GM12892 (cell line): ENCODE measurements at regions not wholly inside any gene's neighbourhood (a gene's known extent, or its start where the extent isn't known, plus 50 kb on each side); places are given as distances from the start of the nearest gene placed in this dataset.

Source experiments
- DNase-seq: peaks from one replicate; pipeline ENCODE4 v3.0.0; 2011; ENCODE audit not compliant: insufficient read length
- FAIRE-seq: peaks from 2 replicates; lab custom pipeline; 2011; peaks lifted over from hg19 to GRCh38; lab: Jason Lieb, UNC
- POLR2A ChIP-seq: IDR thresholded peaks from 2 replicates; pipeline ENCODE4 v1.6.1; 2011; ENCODE audit warnings: low read depth, low read length, control low read depth
- POLR2AphosphoS5 ChIP-seq: IDR thresholded peaks from 2 replicates; pipeline ENCODE4 v1.6.1; 2011; ENCODE audit warnings: low read depth, low read length, control low read depth
- TAF1 ChIP-seq: IDR thresholded peaks from 2 replicates; pipeline ENCODE4 v1.6.1; 2011; ENCODE audit warnings: low read depth, mild to moderate bottlenecking, control low read depth, low read length, borderline replicate concordance

- FAIRE-seq = no peak
- no peak for DNase-seq
- TF ChIP-seq POLR2A = no peak
- TF ChIP-seq TAF1 = no peak
- TF ChIP-seq POLR2AphosphoS5 = no peak
Observed at GRCh38 chr4:60223208-60223923, 976.8 kb upstream of the ADGRL3 start.

GRCh38 chr4:60241866-60242265, 958.3 kb upstream of the ADGRL3 start:
- DNase-seq (no peak), FAIRE-seq (no peak)
- TF ChIP-seq TAF1 (no peak), POLR2AphosphoS5 (no peak), POLR2A (no peak)

DNA sequence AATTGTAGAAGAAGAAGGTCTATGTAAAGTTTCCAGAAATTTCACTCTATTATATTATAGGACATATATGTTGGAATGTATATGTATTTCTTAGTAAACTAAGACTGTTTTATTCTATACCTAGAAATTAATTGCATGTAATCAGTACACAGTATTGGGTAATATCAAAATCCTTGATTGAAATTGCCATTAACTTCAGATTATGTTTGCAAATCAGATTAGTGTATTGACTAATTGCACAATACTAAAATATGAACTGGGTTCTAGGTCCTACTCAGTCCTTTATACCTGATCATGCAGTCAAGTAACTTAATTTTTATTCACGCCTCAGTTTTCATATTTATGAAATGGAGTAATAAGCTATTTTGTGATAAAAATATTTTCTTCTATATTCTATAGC, 950.3 kb upstream of the ADGRL3 start:
- TF ChIP-seq POLR2A = no peak
- TF ChIP-seq TAF1 = no peak
- no peak for TF ChIP-seq POLR2AphosphoS5
- DNase-seq (no peak), FAIRE-seq (no peak)

GRCh38 chr4:60250657-60251056, 949.5 kb upstream of the ADGRL3 start:
- DNase-seq = no peak
- TF ChIP-seq TAF1 (no peak), POLR2A (no peak), POLR2AphosphoS5 (no peak)
- no peak for FAIRE-seq

DNA sequence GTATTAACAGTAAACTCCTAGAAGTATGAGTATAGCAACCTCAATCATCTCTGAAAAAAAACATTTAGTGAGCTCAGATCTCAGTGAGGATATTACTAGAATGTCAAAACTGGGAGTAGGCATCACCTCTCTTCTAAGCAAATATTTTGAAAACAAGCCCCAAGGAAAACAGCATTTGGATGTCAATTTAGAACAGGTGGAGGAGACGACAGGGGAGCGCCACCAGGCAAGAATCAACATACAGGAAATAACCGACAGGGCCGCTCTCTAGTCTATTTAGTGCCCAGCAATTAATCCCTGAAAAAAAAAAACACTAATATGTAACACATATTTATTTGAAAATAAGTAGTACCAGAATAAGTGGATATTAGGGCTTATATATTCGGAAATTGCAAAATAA, 940.3 kb upstream of the ADGRL3 start:
- TF ChIP-seq TAF1 = no peak
- TF ChIP-seq POLR2AphosphoS5 = no peak
- no peak for TF ChIP-seq POLR2A
- no peak for FAIRE-seq
- DNase-seq = no peak

DNA sequence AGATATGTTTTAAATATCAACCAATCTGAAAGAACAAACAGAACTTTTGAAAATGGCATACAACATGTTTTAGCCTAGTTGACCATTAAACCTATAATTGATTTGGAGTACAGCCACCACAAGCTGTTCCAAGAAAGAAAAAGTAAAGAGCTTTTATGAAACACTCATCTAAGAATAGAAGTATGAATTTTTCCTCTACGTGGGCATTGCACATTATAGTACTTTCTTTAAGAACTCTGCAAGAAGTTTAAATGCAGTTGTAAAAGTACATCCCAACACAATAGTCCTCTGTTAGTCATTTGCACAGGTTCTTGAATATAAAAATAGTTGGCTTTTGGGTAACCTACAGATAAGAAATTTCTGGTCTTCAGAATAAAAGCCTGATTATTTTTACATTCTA, 933.6 kb upstream of the ADGRL3 start:
- FAIRE-seq (no peak), DNase-seq (no peak)
- TF ChIP-seq POLR2A (no peak), POLR2AphosphoS5 (no peak), TAF1 (no peak)

DNA sequence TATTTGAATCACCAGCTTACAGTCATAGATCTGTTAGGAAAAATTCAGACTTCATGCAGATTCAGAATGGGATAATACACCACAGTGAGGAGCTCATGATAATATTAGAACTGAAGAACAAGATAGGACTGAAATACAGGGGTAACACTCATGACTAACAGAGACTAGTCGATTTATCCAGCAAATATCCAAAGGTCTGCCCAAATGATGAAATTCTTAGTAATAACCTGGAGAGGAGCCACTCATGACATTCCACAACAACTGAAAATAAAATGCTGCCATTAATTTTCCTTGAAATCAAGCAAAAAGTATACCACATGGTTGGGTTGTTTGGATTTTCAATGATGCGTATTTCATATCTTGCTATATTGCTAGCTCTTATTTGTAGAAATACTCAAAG, 903.7 kb upstream of the ADGRL3 start:
- TF ChIP-seq POLR2A (no peak), POLR2AphosphoS5 (no peak), TAF1 (no peak)
- DNase-seq (no peak), FAIRE-seq (no peak)

DNA sequence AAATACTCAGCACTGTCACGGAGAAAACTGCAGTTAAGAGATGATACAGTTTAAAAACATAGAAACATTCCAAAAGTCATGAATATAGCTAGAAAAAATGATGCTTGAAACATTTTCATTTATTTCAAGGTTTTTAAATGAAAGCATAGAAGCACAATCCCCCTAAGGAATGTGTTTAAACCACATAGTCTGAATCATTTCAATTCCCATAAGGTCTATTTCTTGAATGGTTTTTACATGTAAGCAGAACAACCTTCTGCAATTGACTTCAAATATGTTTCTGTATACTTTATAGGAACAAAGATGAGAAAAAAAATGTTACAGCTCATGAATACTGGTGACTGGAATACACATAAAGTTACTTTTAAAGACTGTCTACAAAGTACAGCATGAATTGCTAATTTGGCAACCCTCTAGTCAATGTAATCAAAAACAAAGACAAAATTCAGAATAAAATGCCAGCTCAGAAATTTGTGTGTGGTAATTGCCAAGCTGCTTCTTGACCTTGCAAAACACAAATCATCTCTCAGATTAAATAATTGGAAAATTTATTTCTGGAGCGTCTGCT, 886.4 kb upstream of the ADGRL3 start:
- DNase-seq = no peak
- TF ChIP-seq TAF1 = no peak
- TF ChIP-seq POLR2A = no peak
- no peak for TF ChIP-seq POLR2AphosphoS5
- FAIRE-seq = no peak

DNA sequence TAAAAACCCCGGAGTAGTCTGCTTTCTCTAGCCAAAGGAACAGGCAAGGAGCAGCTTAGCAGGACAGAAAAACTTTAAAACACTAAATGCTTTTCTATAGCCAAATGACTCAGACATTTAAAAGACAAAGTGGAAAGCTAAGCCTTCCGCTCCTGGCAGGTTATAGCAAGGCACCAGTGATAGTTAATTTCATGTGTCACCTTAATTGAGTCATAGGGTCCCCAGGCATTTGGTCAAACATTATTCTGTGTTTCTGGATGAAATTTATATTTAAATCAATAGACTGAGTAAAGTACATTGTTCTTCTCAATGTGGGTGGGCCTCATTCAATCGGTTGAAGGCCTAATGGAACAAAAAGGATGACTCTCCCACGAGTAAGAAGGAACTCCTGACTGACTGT, 885.7 kb upstream of the ADGRL3 start:
- FAIRE-seq = no peak
- DNase-seq = no peak
- TF ChIP-seq POLR2A = no peak
- TF ChIP-seq TAF1 = no peak
- no peak for TF ChIP-seq POLR2AphosphoS5

DNA sequence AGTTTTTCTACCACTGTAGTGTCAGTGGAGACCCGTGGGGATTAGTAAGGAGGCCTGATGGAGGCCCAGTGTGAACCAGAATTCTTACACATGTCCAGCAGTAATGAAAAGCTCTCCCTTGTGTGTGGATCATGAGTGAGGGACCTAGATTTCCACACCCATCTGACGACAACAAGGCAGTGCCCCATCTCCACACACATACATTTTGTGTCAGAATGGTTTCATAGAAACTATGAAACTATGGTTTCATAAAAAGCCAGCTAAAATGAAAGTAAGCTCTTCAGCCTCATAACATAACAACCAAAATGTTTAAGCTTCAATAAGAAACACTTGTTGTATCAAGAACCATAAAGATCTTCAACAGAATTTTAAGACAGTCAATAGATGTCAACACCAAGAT, 884.5 kb upstream of the ADGRL3 start:
- TF ChIP-seq POLR2AphosphoS5 (no peak), TAF1 (no peak), POLR2A (no peak)
- FAIRE-seq (no peak), DNase-seq (no peak)

DNA sequence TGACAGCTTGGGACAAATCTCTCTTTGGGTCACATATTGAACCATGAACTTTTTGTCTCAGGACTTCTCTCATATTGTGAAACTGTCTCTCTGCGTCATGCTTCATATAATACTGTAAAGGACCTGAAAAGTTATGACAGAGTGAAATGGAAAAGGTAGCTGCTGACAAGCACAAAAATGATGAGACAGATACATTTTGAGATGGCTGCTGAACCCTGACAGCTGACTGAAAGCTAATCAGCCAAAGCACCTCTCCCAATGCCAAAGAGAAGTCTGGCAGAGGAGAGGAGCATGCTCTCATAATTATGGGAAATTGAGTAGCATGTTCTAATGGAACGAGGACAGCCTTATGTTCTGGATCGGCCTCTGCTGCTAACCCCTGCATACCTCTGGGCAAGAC, 873.4 kb upstream of the ADGRL3 start:
- DNase-seq (no peak), FAIRE-seq (no peak)
- TF ChIP-seq POLR2A = no peak
- no peak for TF ChIP-seq TAF1
- no peak for TF ChIP-seq POLR2AphosphoS5

- DNase-seq = no peak
- TF ChIP-seq POLR2AphosphoS5 = no peak
- no peak for TF ChIP-seq POLR2A
- no peak for TF ChIP-seq TAF1
- no peak for FAIRE-seq
Observed at GRCh38 chr4:60327651-60328050, 872.5 kb upstream of the ADGRL3 start.
